ENCODE measurements at regions not wholly inside any gene's neighbourhood (a gene's known extent, or its start where the extent isn't known, plus 50 kb on each side); places are given as distances from the start of the nearest gene placed in this dataset.

DNA sequence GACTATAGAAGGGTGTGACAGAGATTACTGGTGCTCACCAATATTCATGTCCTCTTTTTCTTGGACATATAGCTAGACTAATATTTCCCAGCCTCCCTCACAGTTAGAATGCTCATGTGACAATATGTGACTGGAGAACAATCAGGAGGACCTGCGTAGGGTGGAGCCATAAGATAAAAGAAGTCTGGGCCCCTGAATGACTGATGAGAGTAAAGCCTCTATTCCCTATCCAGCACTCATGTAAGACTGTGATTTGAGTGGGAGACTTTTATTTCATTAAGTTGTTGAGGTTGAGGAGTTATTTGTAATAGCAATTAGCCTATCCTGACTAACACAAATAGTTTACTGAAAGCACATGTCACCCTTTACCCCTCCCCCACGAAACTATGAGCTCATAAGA lies 1247.1 kb upstream of the TENM4 start:
- Histone ChIP-seq H4K20me1 (replicated peaks in 1 of 2; ENCODE audit: control insufficient read depth in 1 of 2, insufficient read depth in 2 of 2, low read length in 2 of 2) (no peaks in the 10 kb centered on the region), H2BK12ac (ENCODE audit: low read depth, low read length) (no peak overlapping the region), H2BK15ac (ENCODE audit: low read length) (no peak overlapping the region), H3K18ac (ENCODE audit: extremely low read depth, low read length) (no peak overlapping the region), H4K91ac (replicated peaks; ENCODE audit: insufficient read length, low read length) (no peak overlapping the region), H3K27ac (ENCODE audit: low read depth, low read length) (no peak overlapping the region), H2AK5ac (ENCODE audit: low read depth, low read length) (no peak overlapping the region), H2AFZ (ENCODE audit: low read length) (no peak overlapping the region), H3K4me3 (ENCODE audit: extremely low read depth in 1 of 4, insufficient read depth in 2 of 4, low read depth in 3 of 4, low read length in 4 of 4) (no peak overlapping the region), H3K9ac (replicated peaks in 1 of 4; ENCODE audit: extremely low read depth in 1 of 4, low read depth in 3 of 4, low read length in 3 of 4) (no peak overlapping the region), H3K23me2 (ENCODE audit: low read depth, low read length) (no peaks in the 10 kb centered on the region), H3K4ac (replicated peaks; ENCODE audit: insufficient read length, low read depth, low read length) (no peak overlapping the region), H3K9me3 (ENCODE audit: insufficient read depth in 2 of 2, low read depth in 1 of 2, low read length in 1 of 2) (no peaks in the 10 kb centered on the region), H3K4me1 (replicated peaks in 1 of 4; ENCODE audit: control insufficient read depth in 3 of 4, insufficient read depth in 4 of 4, low read length in 3 of 4) (no peaks in the 10 kb centered on the region), H3K23ac (ENCODE audit: insufficient read length) (no peak overlapping the region), H3K36me3 (ENCODE audit: control insufficient read depth in 2 of 4, insufficient read depth in 4 of 4, low read length in 3 of 4) (no peaks in the 10 kb centered on the region), H4K5ac (ENCODE audit: insufficient read length, low read depth, low read length) (no peak overlapping the region), H3K79me1 (ENCODE audit: low read depth, low read length) (no peaks in the 10 kb centered on the region), H3K56ac (replicated peaks; ENCODE audit: insufficient read length, low read depth, low read length) (no peak overlapping the region), H3K79me2 (ENCODE audit: control insufficient read depth in 1 of 2, insufficient read depth in 2 of 2, low read length in 2 of 2) (no peaks in the 10 kb centered on the region), H3K4me2 (ENCODE audit: insufficient read depth in 1 of 2, low read depth in 2 of 2, low read length in 2 of 2) (no peak overlapping the region), H4K8ac (ENCODE audit: extremely low read depth, insufficient read depth, low read length) (no peak overlapping the region), H2BK5ac (ENCODE audit: low read depth, low read length) (no peak overlapping the region), H2BK20ac (ENCODE audit: low read length) (no peak overlapping the region), H3K14ac (ENCODE audit: insufficient read length) (no peak overlapping the region), H2BK120ac (replicated peaks; ENCODE audit: low read depth, low read length) (no peak overlapping the region), H3K27me3 (replicated peaks in 1 of 4; ENCODE audit: control insufficient read depth in 3 of 4, extremely low read depth in 1 of 4, insufficient read depth in 3 of 4, low read length in 3 of 4) (peaks cover 0 to 1% (median 0%) of the 10 kb centered on the region in 4 experiments; a peak in 1 of 7 replicates)
- CTCF ChIA-PET (ENCODE audit: partially characterized antibody) = no interaction called here
- 95% methylated on average over 2 of the region's 2 CpGs; no CpG with 5 or more reads in 1 of the 2 experiments for WGBS, 2 experiments (ENCODE audit: extremely low coverage in 1 of 2, insufficient coverage in 1 of 2, insufficient read length in 1 of 2, insufficient replicate concordance in 2 of 2, low coverage in 1 of 2, low lambda C conversion rate in 2 of 2, missing lambda C conversion rate in 1 of 2)
- no peak for DNase-seq (ENCODE audit: low read depth in 1 of 2, low spot score in 2 of 2)
- POLR2A ChIA-PET (ENCODE audit: partially characterized antibody) = no interaction called here
- FAIRE-seq = no peak
- TF ChIP-seq CTBP2 (IDR thresholded peaks at IDR 0.05; ENCODE audit: borderline replicate concordance, insufficient read depth, insufficient read length, low read length) (no peak), ZNF274 (IDR thresholded peaks at IDR 0.05; ENCODE audit: borderline replicate concordance, extremely low read depth, low read length) (no peak), USF2 (IDR thresholded peaks at IDR 0.05; ENCODE audit: low read length) (no peak), SIN3A (conservative IDR thresholded peaks at IDR 0.05 in 1 of 2, IDR thresholded peaks at IDR 0.05 in 1 of 2; ENCODE audit: low read depth in 1 of 2, low read length in 2 of 2) (no peak), BRCA1 (IDR thresholded peaks at IDR 0.05; ENCODE audit: low read depth, low read length) (no peak), MAFK (IDR thresholded peaks at IDR 0.05; ENCODE audit: low read depth, low read length) (no peak), SP2 (IDR thresholded peaks at IDR 0.05; ENCODE audit: low read length) (no peak)

Measured in H1 (cell line).